WI38 (cell line): ENCODE measurements at regions not wholly inside any gene's neighbourhood (a gene's known extent, or its start where the extent isn't known, plus 50 kb on each side); places are given as distances from the start of the nearest gene placed in this dataset.

ENCODE experiments used
- H3K4me3 ChIP-seq: 2 replicates; pipeline ENCODE4 v1.5.1; 2011; ENCODE audit warnings: low read depth, mild to moderate bottlenecking, control low read depth, low read length
- TF ChIP-seq, protein P1 (sequence below): IDR thresholded peaks from 2 replicates; pipeline ENCODE4 v1.5.1; 2012; ENCODE audit warnings: low read depth, mild to moderate bottlenecking, control low read depth, low read length

DNA sequence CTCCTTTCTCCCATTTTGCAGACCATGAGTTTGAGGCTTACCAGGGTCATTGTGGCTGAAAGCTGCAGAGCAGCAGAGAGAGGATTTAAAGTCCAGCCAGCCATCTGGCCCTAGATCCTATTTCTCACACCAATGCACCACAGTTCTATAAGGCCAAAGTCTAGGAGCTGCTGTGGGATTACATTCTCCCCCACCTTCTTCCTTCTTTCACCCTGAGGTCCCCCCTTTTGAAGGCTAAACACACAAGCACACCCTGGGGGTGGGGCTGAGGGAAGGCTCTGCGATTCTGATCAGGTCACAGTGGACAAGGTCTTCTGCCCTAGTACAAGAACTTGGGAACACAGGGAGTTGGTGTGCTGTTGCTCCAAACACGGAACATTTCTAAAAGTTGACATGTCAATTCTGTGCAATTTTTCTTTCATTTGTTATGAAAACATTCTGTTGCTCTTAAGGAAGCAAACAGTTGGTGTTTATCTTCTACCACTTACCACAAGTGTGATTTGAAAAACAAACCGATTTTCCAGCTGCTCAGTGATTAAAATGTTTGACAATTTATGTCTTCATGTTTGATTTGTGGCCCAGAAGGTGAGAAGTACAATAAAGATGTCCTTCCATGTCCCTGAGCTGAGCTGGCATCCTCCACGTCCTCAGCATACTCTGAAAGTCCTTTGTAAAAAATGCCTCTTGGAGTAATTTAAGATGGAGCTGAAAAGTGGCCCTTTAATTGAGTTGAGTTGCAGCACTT is 271.6 kb upstream of the PPP2R2D start:
- no peak overlapping the region for H3K4me3 ChIP-seq
- TF ChIP-seq, protein P1, sequence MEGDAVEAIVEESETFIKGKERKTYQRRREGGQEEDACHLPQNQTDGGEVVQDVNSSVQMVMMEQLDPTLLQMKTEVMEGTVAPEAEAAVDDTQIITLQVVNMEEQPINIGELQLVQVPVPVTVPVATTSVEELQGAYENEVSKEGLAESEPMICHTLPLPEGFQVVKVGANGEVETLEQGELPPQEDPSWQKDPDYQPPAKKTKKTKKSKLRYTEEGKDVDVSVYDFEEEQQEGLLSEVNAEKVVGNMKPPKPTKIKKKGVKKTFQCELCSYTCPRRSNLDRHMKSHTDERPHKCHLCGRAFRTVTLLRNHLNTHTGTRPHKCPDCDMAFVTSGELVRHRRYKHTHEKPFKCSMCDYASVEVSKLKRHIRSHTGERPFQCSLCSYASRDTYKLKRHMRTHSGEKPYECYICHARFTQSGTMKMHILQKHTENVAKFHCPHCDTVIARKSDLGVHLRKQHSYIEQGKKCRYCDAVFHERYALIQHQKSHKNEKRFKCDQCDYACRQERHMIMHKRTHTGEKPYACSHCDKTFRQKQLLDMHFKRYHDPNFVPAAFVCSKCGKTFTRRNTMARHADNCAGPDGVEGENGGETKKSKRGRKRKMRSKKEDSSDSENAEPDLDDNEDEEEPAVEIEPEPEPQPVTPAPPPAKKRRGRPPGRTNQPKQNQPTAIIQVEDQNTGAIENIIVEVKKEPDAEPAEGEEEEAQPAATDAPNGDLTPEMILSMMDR: no peak

DNA sequence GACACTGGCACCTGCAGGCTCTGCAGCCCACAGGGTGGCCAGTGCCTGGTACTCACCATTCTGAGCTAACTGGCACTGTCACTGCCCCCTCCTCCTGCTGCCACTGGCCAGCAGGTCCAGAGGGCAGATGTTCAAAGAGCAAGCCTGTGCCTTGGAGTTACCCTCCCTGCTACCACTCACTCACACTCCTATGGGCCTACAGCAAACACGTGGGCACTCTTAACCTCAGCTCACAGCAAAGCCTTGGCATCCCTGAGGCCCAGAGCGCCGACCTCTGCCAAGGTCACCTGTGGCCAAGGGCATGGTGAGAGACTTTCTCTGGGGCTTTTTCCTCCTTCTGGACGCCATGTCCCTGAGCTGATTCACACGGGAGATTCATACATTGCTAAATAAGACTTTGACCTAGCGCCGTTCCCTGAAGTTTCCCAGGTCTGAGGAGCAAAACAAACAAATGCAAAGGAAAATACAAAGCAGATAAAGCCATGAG is 270.0 kb upstream of the PPP2R2D start:
- H3K4me3 ChIP-seq: no peak overlapping the region
- TF ChIP-seq, protein P1: no peak

DNA sequence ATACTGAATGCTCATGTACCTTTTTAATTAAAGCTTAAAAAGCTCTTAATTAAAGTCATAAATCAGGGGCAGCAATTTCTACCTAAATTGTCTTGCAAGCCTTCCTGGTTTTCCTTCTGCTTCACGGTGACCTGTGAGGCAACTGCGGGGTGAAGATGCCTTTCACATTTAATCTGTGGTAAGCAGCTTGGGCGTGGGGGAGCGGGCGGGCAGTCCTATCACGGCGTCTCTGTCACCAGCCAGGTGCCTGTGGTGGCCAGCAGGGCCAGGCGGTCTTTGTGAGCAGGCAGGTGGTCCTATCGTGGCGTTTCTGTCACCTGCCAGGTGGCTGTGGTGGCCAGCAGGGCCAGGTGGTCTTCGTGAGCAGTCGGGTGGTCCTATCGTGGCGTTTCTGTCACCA is 269.2 kb upstream of the PPP2R2D start:
- TF ChIP-seq, protein P1: no peak
- no peak overlapping the region for H3K4me3 ChIP-seq

DNA sequence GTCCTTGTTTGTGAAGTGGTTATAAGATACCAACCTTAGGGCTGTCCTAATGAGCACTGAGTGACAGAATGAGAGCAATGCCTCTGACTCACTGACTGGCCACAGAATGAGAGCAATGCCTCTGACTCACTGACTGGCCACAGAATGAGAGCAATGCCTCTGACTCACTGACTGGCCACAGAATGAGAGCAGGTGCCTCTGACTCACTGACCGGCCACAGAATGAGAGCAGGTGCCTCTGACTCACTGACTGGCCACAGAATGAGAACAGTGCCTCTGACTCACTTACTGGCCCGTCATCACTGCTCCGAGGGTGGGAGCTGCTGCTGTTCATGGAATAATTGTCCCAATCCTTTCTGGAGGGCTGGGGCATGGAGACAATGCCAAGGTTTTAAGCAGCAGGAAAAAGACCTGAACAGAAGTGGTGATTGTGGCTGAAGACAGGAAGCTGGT is 265.2 kb upstream of the PPP2R2D start:
- TF ChIP-seq, protein P1: no peak
- H3K4me3 ChIP-seq: no peak overlapping the region

DNA sequence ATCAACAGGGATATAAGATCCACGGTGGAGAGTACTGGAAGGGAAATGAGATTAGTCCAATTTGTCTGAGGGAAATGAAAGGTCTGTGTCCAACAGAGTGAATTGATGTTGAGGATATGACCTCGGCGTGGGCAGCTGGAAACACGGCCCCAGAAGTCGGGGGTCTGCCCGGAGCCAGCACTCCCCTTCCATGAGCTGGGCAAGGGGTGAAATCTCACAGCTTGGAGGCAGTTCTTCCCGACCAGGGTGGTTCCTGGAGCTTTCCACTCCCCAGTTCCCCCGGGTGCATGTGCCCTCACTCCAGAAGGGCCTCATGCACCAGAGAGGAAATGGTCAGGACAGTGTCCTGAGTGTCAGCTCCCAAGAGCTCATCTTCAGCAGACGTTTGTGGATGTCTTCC is 264.7 kb upstream of the PPP2R2D start:
- no peak overlapping the region for H3K4me3 ChIP-seq
- TF ChIP-seq, protein P1: no peak

DNA sequence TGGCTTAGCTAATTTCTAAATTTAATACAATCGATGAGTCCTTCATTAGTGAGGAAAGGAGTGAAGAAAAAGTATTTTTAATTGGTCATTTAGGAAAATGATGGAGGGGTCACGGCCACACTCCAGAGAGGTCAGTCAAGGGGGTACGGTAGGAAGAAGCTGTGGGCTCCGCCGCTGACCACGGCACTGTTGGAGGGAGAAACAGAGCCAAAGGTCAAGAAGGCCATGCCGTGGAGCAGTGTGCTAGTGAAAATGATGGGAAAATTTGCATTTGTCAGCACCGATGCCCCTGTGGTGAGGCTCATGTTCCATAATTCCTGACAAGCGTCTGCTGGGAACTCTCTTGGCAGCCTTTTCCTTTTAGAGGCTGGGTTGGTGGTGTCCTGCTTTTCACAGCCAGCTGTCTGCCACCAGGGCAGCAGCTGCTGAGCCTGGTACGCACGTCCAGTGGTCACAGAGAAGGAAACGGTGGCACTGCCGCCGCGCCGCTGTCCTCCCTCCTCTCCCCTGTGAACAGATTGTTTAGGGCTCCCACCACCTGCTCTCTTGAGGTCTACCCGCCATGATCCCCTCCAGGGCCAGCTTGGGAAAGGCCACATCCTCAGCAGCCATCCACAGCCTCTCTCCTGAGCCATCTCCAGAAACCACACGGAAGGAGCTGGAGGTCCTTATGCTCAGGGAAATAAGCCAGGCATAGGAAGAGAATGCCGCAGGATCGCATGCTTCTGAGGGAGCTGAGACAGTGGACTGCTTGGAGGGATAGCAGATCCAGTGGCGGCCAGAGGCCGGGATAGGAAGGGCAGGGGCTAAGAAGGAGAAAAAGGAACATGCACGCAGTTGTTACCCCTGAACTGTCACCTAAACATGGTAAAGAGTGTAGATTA is 263.7 kb upstream of the PPP2R2D start:
- TF ChIP-seq, protein P1: no peak

More for the DNA sequence above, 263.7 kb upstream of the PPP2R2D start:
- no peak overlapping the region for H3K4me3 ChIP-seq
